GM12874 (cell line): ENCODE measurements at regions not wholly inside any gene's neighbourhood (a gene's known extent, or its start where the extent isn't known, plus 50 kb on each side); places are given as distances from the start of the nearest gene placed in this dataset.

Source experiments
- TF ChIP-seq, protein P1 (sequence below): IDR thresholded peaks from 2 replicates; pipeline ENCODE4 v1.5.1; 2011; ENCODE audit warnings: low read depth, mild to moderate bottlenecking, control low read depth, low read length, moderate library complexity; ENCODE audit not compliant: insufficient read depth

DNA sequence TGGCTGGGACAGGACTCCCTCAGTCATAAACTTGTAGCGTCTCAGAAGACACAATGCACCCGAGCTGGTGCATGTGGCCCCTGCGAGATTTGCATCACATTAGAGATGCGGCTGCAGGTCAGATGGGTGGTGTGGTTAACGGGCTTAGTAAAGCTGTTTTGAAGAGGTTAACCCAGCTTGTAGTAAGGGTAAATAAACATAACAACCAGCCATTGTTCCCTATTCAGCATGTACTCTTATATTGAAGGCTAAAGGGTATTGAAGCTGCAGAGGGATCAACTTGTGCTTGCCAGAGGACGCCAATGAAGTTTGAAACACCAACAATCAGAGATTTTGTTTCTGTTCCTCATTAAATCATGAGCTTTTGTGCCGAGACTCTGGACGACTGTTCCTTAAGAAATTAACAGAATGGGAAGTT, 79.4 kb downstream of the ZIC5 start:
- TF ChIP-seq, protein P1, sequence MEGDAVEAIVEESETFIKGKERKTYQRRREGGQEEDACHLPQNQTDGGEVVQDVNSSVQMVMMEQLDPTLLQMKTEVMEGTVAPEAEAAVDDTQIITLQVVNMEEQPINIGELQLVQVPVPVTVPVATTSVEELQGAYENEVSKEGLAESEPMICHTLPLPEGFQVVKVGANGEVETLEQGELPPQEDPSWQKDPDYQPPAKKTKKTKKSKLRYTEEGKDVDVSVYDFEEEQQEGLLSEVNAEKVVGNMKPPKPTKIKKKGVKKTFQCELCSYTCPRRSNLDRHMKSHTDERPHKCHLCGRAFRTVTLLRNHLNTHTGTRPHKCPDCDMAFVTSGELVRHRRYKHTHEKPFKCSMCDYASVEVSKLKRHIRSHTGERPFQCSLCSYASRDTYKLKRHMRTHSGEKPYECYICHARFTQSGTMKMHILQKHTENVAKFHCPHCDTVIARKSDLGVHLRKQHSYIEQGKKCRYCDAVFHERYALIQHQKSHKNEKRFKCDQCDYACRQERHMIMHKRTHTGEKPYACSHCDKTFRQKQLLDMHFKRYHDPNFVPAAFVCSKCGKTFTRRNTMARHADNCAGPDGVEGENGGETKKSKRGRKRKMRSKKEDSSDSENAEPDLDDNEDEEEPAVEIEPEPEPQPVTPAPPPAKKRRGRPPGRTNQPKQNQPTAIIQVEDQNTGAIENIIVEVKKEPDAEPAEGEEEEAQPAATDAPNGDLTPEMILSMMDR = no peak

DNA sequence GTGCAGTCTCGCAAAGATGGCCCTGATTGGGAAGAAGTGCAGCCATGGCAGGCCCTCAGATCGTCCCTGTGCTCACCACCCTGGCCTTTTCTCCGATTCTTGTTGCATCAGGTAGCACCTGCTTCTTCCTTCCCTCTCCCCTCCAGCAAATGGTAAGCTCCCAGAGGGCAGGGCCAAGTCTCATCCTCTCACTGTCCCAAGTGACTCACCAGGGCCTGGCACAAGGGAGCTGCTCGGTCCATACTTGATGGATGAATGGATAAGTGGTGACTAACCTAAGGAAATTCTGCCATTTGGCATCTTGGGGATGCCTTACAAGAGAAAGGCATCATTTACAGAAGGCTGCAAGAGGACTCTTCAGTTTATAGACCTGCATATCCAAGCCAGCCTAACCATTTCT, 84.9 kb downstream of the ZIC5 start:
- TF ChIP-seq, protein P1 = no peak

DNA sequence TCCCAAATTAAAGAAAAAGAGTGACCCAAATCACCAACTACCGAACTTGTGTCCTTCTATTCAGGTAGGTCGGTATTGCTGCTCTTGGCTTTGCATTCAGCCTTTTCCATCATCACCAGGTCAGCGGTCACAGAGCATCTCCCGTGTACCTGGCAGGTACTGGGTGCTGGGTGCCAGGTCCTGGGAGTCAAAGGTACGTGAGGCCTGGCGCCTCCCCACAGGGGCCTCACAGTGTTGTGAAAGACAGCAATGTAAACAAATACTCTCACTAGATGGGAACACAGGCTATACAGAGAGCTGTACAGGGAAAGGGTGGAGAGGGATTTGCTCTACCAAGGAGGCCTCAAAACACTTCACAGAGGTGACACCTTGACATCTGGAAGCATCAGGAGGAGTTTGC, 86.7 kb downstream of the ZIC5 start:
- TF ChIP-seq, protein P1 = no peak

DNA sequence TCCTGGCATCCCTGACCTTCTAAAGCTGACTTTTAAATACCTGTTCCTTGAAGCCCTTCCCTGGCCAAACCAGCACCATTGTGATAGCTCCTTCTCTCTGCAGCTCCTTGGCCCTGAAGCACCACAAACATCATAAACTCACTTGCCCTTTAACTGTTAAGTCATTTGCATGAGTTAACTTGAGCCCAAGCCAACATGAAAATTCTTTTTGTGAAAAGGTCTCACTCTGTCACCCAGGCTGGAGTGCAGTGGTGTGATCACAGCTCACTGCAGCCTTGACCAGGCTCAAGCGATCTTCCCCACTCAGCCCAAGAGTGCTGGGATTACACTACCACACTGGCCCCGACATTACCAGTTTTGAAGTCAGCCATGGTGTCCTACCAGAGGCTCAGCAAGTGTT, 87.8 kb downstream of the ZIC5 start:
- TF ChIP-seq, protein P1 = no peak

DNA sequence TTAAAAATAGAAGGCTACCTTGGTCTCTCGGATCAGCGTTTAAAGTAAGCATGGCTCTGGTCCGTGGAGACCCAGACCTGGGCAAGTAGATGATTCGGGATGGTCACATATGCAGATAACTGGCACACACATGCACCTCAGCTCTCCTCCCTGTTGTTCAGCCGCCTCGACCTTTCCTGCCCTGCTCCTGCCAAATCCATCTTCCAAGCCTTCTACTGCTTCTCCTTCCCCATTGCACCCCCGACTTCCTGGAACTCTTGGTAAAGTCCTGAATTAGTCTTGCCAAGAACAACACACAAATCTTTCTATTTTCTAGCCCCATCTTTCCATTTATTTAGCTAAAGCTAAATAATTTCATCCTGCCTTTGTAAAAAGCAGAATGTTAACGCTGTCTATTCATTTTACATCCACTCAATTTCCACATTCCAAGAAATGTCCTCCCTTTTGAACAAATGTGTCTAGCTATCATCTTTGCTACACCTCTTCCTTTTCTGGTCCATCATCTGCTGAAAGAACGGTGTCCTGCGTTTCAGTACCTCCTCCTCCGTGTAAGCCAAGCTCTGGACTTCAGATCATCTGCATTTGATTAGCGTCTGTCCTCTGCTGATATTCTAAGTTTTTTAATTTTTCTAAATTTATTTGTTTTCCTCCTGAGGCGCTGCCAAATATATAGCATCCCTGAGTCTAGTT, 92.5 kb downstream of the ZIC5 start:
- TF ChIP-seq, protein P1 = no peak

DNA sequence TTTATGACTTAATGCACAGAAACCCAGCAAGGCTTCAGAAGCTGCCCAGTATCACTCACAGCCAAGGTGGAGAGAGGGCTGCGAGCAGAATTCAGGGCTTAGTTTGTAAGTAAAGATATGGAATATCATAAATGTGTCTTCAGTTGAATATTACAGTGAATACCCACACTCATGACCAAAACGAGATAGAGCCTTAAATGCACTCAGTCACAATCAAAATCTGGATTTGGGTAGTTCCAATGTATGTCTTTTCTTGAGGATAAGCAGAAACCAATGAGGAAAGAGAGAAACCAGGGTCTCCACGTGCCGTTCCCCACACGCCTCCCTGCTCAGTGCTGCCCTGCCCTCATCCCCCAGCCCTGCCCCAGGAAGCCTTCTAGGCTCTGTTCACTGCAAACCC, 94.9 kb downstream of the ZIC5 start:
- TF ChIP-seq, protein P1 = no peak

DNA sequence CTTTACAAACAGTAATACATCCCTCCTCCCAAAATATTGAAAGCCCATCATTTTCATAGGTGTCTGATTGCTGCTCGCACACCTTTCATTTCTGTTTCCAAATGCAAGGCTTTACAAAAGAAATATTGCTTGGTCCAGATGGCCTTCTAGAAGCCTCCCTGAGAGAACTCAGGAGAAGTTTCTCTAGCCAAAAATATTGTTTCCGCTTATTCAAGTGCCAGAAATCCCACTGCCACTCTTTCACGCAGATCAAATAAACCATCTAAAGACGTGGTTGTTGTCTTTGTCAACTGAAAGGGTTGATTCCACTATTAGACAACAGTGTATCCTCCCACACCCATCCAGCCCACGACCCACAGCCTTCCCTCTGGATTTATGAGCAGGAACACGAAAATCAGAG, 96.2 kb downstream of the ZIC5 start:
- TF ChIP-seq, protein P1 = no peak
